WERI-Rb-1 (cell line): ENCODE measurements at regions not wholly inside any gene's neighbourhood (a gene's known extent, or its start where the extent isn't known, plus 50 kb on each side); places are given as distances from the start of the nearest gene placed in this dataset.
A peak's percentile ranks its signal among the peaks of the same experiment; 100 is the strongest.

Experiments
- DNase-seq: peaks from one replicate; pipeline ENCODE4 v3.0.0-alpha.2; 2020
- H3K27ac ChIP-seq: fragments of 250-450 bp; sonication (Bioruptor Pico); 2 replicates; pipeline ENCODE4 v1.5.1; 2020; ENCODE audit warnings: mild to moderate bottlenecking, moderate library complexity
- H3K27me3 ChIP-seq: fragments of 250-450 bp; sonication (Bioruptor Pico); 2 replicates; pipeline ENCODE4 v1.5.1; 2021; ENCODE audit warnings: mild to moderate bottlenecking, low read depth, moderate library complexity; ENCODE audit not compliant: insufficient read depth, severe bottlenecking
- H3K36me3 ChIP-seq: fragments of 250-450 bp; sonication (Bioruptor Pico); 2 replicates; pipeline ENCODE4 v1.5.1; 2020; ENCODE audit warnings: mild to moderate bottlenecking, moderate library complexity
- H3K4me3 ChIP-seq: 2 replicates; pipeline ENCODE4 v1.5.1; 2011; ENCODE audit warnings: low read depth, mild to moderate bottlenecking, control low read depth, low read length
- H3K9me3 ChIP-seq: fragments of 250-450 bp; sonication (Bioruptor Pico); 2 replicates; pipeline ENCODE4 v1.5.1; 2021; ENCODE audit warnings: mild to moderate bottlenecking, moderate library complexity; ENCODE audit not compliant: severe bottlenecking
- CTCF ChIP-seq: IDR thresholded peaks from 2 replicates; pipeline ENCODE4 v1.5.1; 2011; ENCODE audit warnings: low read depth, mild to moderate bottlenecking, control low read depth, inconsistent platforms, low read length

DNA sequence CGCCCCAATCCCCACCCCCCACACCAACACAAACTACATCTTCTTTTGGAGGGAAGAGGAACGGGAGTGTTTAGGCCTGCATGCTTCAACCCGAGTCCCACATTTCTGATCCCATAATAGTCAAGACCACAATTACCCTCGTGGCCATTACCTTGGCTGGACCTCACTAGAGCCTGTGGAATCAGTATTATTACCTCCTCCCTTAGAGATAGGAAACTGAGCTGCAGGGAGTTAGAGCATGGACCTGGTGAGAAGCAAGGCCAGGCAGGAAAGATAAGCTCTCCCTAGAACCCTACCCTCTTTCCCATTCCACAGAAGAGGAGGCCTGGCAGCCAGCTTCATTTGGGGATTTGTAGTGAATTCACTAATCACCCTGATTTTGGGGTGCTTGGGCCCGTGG is 74.1 kb downstream of the NCR2 start:
- H3K27me3 ChIP-seq: no peaks in the 10 kb centered on the region
- H3K9me3 ChIP-seq: no peaks in the 10 kb centered on the region
- H3K4me3 ChIP-seq: no peak overlapping the region
- H3K27ac ChIP-seq: no peak overlapping the region; the same call in 1 of the 2 replicates
- DNase-seq: no peak
- TF ChIP-seq CTCF: no peak
- H3K36me3 ChIP-seq: no peaks in the 10 kb centered on the region

- Histone ChIP-seq H3K27ac (no peak overlapping the region), H3K9me3 (no peaks in the 10 kb centered on the region), H3K4me3 (no peak overlapping the region), H3K36me3 (no peaks in the 10 kb centered on the region), H3K27me3 (no peaks in the 10 kb centered on the region)
- no peak for TF ChIP-seq CTCF
- DNase-seq: no peak
These were observed 76.6 kb downstream of the NCR2 start for GRCh38 chr6:41411961-41412360.

GRCh38 chr6:41413250-41413649 is 77.8 kb downstream of the NCR2 start:
- Histone ChIP-seq H3K27ac (no peak overlapping the region), H3K4me3 (no peak overlapping the region), H3K9me3 (no peaks in the 10 kb centered on the region), H3K36me3 (no peaks in the 10 kb centered on the region), H3K27me3 (no peaks in the 10 kb centered on the region)
- DNase-seq: peak; percentile 56
- no peak for TF ChIP-seq CTCF

DNA sequence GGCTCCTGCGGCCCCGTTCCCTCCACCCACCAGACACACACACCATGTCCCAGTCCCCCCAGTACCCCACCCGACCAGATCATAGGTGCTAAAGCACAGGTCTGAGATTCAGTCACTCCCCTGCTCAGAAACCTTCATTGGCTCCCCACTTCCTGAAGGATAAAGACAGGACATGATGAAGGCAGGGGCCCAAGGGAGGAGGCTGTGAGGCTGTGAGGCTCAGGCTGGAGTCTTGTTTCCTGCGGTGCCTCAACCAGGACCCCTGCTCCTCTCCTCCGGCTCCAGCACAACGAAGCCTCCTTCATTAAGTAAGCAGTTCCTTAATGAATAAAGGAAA is 81.1 kb downstream of the NCR2 start:
- no peak for DNase-seq
- Histone ChIP-seq H3K27me3 (no peaks in the 10 kb centered on the region), H3K36me3 (no peaks in the 10 kb centered on the region), H3K27ac (peak overlapping the region; percentile 69), H3K4me3 (no peak overlapping the region), H3K9me3 (peaks cover 6% of the 10 kb centered on the region)
- no peak for TF ChIP-seq CTCF

DNA sequence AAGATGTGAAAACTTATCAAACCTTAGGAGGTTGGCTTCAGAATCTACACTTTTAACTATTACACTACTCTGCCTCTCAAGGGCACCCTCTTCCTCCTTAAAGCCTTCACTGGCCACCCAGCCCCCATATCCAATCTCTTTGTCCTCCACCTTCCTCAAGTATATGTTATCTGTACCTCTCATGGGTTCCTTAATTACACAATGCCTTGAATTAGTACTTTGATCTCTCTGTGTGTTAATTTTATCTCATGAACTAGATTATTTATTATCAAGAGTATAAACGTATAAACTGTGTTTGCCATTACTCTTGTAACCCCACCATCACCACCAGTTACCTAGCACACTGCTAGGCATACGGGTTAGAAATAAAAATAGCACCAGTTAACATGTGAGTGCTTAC is 83.3 kb downstream of the NCR2 start:
- Histone ChIP-seq H3K27me3 (no peaks in the 10 kb centered on the region), H3K36me3 (no peaks in the 10 kb centered on the region), H3K4me3 (no peak overlapping the region), H3K27ac (no peak overlapping the region; the same call in 1 of the 2 replicates), H3K9me3 (peaks cover 6% of the 10 kb centered on the region)
- TF ChIP-seq CTCF: no peak
- no peak for DNase-seq

GRCh38 chr6:41419385-41419784 is 84.0 kb downstream of the NCR2 start:
- H3K27me3 ChIP-seq: no peaks in the 10 kb centered on the region
- H3K4me3 ChIP-seq: no peak overlapping the region
- no peak for TF ChIP-seq CTCF
- H3K9me3 ChIP-seq: peaks cover 6% of the 10 kb centered on the region
- H3K36me3 ChIP-seq: no peaks in the 10 kb centered on the region
- DNase-seq: no peak
- H3K27ac ChIP-seq: no peak overlapping the region
